ENCODE measurements at regions not wholly inside any gene's neighbourhood (a gene's known extent, or its start where the extent isn't known, plus 50 kb on each side); places are given as distances from the start of the nearest gene placed in this dataset.
A peak's percentile ranks its signal among the peaks of the same experiment; 100 is the strongest.
"Not testable (repeated sequence)": the region's sequence is repeated elsewhere in the genome, so short reads cannot be mapped to it uniquely, and the experiment has no call there.

GRCh38 chr5:122209601-122210000, 80.3 kb downstream of the ZNF474 start:
- intact Hi-C loops (cut with DNase I); ATAC-seq; DNase-seq; H3K36me3 ChIP-seq; H3K4me3 ChIP-seq; H3K9me3 ChIP-seq; H3K27ac ChIP-seq; H3K27me3 ChIP-seq; FAIRE-seq; H3K4me1 ChIP-seq: not testable (repeated sequence)
- WGBS, 2 donors: 68 to 100% methylated on average over 1 of the region's 1 CpG

DNA sequence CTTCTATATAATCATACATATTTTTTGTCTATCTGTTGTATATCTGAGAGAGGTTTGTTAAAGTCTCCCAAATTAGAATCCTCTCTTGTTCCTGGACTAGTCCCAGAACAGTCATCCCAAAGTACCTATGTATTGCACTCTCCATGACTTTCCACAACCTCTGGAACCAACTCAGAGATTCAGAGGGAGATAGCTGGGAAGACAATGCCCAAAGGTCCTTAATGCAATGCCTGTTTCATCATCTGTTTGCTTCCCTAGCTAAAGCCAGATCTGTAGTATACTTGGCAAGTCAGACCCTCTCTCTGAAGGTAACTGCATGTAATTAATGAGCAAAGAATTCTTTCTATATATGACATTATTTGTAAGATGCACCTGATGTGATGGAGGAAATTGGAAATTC, 89.4 kb downstream of the ZNF474 start:
- no peak overlapping the region for H3K4me3 ChIP-seq
- no peaks in the 10 kb centered on the region for H3K36me3 ChIP-seq
- intact Hi-C loops (cut with DNase I): no loop called here
- no peak for ATAC-seq
- no peaks in the 10 kb centered on the region for H3K9me3 ChIP-seq
- no peaks in the 10 kb centered on the region for H3K27me3 ChIP-seq
- no peaks in the 10 kb centered on the region for H3K4me1 ChIP-seq
- no peak overlapping the region for H3K27ac ChIP-seq
- DNase-seq: no peak
- no peak for FAIRE-seq
- TF ChIP-seq, protein P1, sequence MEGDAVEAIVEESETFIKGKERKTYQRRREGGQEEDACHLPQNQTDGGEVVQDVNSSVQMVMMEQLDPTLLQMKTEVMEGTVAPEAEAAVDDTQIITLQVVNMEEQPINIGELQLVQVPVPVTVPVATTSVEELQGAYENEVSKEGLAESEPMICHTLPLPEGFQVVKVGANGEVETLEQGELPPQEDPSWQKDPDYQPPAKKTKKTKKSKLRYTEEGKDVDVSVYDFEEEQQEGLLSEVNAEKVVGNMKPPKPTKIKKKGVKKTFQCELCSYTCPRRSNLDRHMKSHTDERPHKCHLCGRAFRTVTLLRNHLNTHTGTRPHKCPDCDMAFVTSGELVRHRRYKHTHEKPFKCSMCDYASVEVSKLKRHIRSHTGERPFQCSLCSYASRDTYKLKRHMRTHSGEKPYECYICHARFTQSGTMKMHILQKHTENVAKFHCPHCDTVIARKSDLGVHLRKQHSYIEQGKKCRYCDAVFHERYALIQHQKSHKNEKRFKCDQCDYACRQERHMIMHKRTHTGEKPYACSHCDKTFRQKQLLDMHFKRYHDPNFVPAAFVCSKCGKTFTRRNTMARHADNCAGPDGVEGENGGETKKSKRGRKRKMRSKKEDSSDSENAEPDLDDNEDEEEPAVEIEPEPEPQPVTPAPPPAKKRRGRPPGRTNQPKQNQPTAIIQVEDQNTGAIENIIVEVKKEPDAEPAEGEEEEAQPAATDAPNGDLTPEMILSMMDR (IDR thresholded peaks at IDR 0.05): no peak

- no peak for DNase-seq
- intact Hi-C loops (cut with DNase I): no loop called here
- TF ChIP-seq, protein P1 (IDR thresholded peaks at IDR 0.05): no peak
- FAIRE-seq: no peak
- Histone ChIP-seq H3K36me3 (no peaks in the 10 kb centered on the region), H3K4me3 (no peak overlapping the region), H3K27me3 (no peaks in the 10 kb centered on the region), H3K4me1 (no peaks in the 10 kb centered on the region), H3K27ac (no peak overlapping the region), H3K9me3 (no peaks in the 10 kb centered on the region)
- ATAC-seq: peak in 2 of 4 donors; percentile 34 to 52
- WGBS, 2 donors: 56 to 64% methylated on average over 8 of the region's 8 CpGs
Observed at GRCh38 chr5:122219436-122220166, 90.3 kb downstream of the ZNF474 start.

DNA sequence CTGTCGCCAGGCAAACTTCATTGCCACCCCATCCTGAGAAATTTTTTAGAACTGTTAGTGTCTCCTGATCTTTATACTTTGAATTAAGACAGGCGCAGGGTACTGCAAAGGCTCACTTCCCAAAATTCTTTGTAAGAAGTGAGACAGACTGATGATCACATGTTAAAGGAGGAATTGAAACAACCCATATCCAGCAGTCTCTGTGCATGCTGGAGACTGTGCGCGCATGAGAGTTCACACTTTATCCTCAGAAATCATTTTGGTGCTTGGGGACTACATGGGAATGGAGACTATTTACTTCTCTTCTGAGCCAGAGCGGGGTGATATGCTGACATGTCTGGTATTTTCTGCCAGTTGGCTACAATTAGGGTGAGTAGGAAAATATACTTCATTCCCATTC, 91.2 kb downstream of the ZNF474 start:
- DNase-seq: no peak
- Histone ChIP-seq H3K9me3 (no peaks in the 10 kb centered on the region), H3K4me3 (no peak overlapping the region), H3K27ac (no peak overlapping the region), H3K36me3 (no peaks in the 10 kb centered on the region), H3K4me1 (no peaks in the 10 kb centered on the region), H3K27me3 (no peaks in the 10 kb centered on the region)
- intact Hi-C loops (cut with DNase I): no loop called here
- no peak for FAIRE-seq
- TF ChIP-seq, protein P1 (IDR thresholded peaks at IDR 0.05): no peak
- peak in 2 of 4 donors; percentile 74 to 80 for ATAC-seq
- 67 to 82% methylated on average over 5 of the region's 5 CpGs for WGBS, 2 donors

DNA sequence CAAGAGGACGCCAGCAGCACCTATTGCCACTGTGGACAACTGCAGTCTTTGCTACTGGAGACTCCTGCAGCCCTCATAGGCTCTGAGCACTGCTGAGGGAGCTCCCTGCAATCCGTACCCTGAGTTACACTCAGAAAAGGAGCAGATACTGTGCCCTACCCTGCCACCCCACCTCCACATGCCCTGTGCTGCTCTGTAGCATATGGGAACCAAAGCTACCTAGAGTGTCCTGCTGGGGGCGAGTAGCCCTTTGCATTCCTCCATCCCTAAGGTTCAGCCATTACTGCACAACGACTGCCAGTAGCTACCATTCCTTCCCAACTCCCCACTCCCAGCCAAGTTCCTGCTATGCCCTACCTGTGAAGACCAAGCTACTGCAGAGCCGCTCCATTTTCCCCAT, 90.2 kb upstream of the SNCAIP start:
- H3K4me3 ChIP-seq: no peak overlapping the region
- 56 to 70% methylated on average over 5 of the region's 5 CpGs for WGBS, 2 donors
- FAIRE-seq (no peak), DNase-seq (no peak), ATAC-seq (no peak)
- no peaks in the 10 kb centered on the region for H3K27me3 ChIP-seq
- intact Hi-C loops (cut with DNase I): no loop called here
- no peaks in the 10 kb centered on the region for H3K9me3 ChIP-seq
- no peaks in the 10 kb centered on the region for H3K4me1 ChIP-seq
- TF ChIP-seq, protein P1 (IDR thresholded peaks at IDR 0.05): no peak
- no peak overlapping the region for H3K27ac ChIP-seq
- H3K36me3 ChIP-seq: no peaks in the 10 kb centered on the region

Measured in pancreas (tissue), 10 donors.